Neutrophil (primary cell): ENCODE measurements at regions not wholly inside any gene's neighbourhood (a gene's known extent, or its start where the extent isn't known, plus 50 kb on each side); places are given as distances from the start of the nearest gene placed in this dataset.

Experiments
- H3K27ac ChIP-seq: fragments of 200-600 bp; sonication (generic); 2 replicates; pipeline ENCODE4 v1.5.1; 2016; ENCODE audit warnings: mild to moderate bottlenecking, moderate library complexity
- H3K27me3 ChIP-seq: fragments of 200-600 bp; sonication (generic); 2 replicates; pipeline ENCODE4 v1.6.0; 2016; ENCODE audit warnings: mild to moderate bottlenecking
- H3K36me3 ChIP-seq: fragments of 200-600 bp; sonication (generic); 2 replicates; pipeline ENCODE4 v1.5.1; 2017
- H3K4me1 ChIP-seq, 2 experiments: fragments of 200-600 bp in 1 of 2; sonication (generic) in 1 of 2; 1 replicate in 1 of 2; 2 replicates in 1 of 2; pipeline versions ENCODE4 v1.5.1 to v1.6.1; 2013 to 2016; ENCODE audit warnings: low read depth in 1 of 2, low read length in 1 of 2, mild to moderate bottlenecking in 1 of 2, moderate library complexity in 1 of 2; ENCODE audit not compliant: control insufficient read depth in 1 of 2, insufficient read depth in 1 of 2
- H3K4me3 ChIP-seq, 2 experiments: fragments of 200-600 bp in 1 of 2; sonication (generic) in 1 of 2; 1 replicate in 1 of 2; 2 replicates in 1 of 2; pipeline ENCODE4 v1.5.1; 2013 to 2016; ENCODE audit warnings: low read depth in 1 of 2, low read length in 1 of 2, mild to moderate bottlenecking in 1 of 2, moderate library complexity in 1 of 2
- H3K9me3 ChIP-seq: fragments of 200-600 bp; sonication (generic); 2 replicates; pipeline ENCODE4 v1.5.1; 2016
- TF ChIP-seq, protein P1 (sequence below): fragments of 200-600 bp; sonication (generic); IDR thresholded peaks from 2 replicates; pipeline ENCODE4 v1.5.1; 2016; ENCODE audit warnings: antibody characterized with exemption

- Histone ChIP-seq H3K27ac (no peak overlapping the region), H3K9me3 (no peaks in the 10 kb centered on the region), H3K4me1 (no peaks in the 10 kb centered on the region), H3K4me3 (no peak overlapping the region), H3K36me3 (no peaks in the 10 kb centered on the region), H3K27me3 (peaks cover 22% of the 10 kb centered on the region)
- TF ChIP-seq, protein P1, sequence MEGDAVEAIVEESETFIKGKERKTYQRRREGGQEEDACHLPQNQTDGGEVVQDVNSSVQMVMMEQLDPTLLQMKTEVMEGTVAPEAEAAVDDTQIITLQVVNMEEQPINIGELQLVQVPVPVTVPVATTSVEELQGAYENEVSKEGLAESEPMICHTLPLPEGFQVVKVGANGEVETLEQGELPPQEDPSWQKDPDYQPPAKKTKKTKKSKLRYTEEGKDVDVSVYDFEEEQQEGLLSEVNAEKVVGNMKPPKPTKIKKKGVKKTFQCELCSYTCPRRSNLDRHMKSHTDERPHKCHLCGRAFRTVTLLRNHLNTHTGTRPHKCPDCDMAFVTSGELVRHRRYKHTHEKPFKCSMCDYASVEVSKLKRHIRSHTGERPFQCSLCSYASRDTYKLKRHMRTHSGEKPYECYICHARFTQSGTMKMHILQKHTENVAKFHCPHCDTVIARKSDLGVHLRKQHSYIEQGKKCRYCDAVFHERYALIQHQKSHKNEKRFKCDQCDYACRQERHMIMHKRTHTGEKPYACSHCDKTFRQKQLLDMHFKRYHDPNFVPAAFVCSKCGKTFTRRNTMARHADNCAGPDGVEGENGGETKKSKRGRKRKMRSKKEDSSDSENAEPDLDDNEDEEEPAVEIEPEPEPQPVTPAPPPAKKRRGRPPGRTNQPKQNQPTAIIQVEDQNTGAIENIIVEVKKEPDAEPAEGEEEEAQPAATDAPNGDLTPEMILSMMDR = no peak
These were observed 177.6 kb downstream of the IGLL1 start for GRCh38 chr22:23402275-23403151.

DNA sequence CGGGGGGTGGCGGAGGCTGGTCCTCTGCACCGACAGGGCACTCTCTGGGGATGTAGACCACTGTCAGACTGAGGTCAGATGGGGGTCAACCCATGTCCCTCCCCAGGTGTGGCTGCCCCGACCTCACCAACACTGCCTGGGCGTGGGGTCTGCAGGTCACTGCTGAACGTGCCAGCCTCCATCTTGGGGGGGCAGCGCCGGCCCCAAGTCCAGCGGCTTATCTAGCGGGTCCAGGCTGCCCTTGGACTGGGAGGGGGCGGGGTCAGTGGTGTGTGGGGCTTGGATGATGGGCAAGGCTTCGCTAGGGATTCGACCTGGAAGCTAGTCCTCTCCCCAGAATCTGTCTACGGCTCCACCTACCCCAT lies 178.2 kb downstream of the IGLL1 start:
- Histone ChIP-seq H3K4me1 (no peaks in the 10 kb centered on the region), H3K27ac (no peak overlapping the region), H3K36me3 (no peaks in the 10 kb centered on the region), H3K27me3 (peaks cover 22% of the 10 kb centered on the region), H3K9me3 (no peaks in the 10 kb centered on the region), H3K4me3 (no peak overlapping the region)
- TF ChIP-seq, protein P1 = no peak

DNA sequence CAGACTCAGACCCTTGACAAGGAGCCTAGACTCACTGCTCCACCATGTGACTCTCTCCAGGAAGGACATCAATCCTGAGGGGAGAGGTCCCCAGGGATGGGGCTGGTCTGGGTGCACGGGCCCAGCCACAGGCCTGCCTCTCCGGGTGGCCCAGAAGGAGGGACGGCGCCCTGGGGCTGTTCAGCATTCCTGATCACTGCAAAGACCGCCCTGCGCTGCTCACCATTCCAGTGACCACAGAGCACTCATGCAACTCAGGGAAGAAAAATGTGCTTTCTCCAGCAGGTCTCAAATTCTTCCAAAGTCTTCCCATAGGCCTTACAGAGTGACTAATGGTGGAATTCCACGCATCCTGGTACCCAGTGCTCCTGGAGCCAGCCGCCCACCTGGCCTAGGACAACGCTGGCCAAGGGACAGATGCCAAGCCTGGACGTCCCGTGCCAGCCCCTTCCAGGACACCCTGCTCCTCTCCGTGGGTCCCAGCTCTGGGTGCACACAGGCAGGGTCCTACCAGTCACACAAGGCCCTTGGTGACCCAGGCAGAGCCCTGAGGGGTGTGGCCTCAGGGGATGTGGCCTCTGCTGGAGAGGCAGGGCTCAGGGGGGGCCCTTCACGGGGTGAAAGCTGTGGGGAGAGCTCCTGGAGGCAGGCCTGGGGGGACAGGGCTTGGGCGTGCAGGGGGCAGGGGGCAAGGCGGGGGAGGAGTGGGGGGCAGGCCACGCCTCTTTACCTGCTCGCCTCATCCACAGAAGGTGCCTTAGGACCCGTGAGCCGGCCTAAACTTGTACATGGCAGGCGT lies 178.8 kb downstream of the IGLL1 start:
- H3K27me3 ChIP-seq = peaks cover 22% of the 10 kb centered on the region

DNA sequence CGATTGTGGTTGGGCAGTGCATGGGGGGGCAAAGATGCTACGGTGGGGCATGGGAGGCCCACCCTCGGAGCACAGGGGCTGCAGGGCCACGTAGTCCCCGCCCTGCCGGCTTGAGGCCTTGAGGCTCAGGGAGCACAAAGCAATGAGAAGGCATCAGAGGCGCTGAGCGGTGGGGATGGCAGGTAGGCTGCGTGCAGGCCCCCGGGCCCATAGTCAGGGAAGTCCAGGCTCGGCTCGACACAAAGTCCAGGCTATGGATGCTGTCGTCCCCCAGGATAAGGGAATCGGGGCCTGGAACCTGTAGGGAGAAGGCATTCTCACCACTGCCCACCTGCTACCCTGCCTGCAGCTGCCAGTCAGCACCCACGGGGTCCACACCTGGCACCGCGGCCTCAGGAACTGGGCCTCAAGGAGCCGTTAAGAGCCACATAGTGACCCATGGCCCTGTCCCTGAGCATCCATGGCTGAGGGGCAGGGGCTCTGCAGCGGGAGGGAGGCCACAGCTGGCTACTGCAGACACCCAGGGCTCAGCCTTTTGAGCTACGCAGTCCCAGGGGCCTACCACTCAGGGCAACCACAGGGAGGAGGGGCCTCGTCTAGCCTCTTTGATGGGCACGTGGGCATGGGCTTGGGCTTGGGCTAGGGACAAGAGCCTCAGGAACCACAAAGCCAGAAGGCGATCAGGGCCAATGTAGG lies 179.7 kb downstream of the IGLL1 start:
- Histone ChIP-seq H3K27ac (no peak overlapping the region), H3K36me3 (no peaks in the 10 kb centered on the region), H3K4me3 (no peak overlapping the region), H3K4me1 (no peaks in the 10 kb centered on the region), H3K27me3 (peaks cover 22% of the 10 kb centered on the region), H3K9me3 (no peaks in the 10 kb centered on the region)
- TF ChIP-seq, protein P1 = no peak

More for the DNA sequence above, 178.8 kb downstream of the IGLL1 start:
- Histone ChIP-seq H3K4me1 (no peaks in the 10 kb centered on the region), H3K27ac (no peak overlapping the region), H3K36me3 (no peaks in the 10 kb centered on the region), H3K9me3 (no peaks in the 10 kb centered on the region), H3K4me3 (no peak overlapping the region)
- TF ChIP-seq, protein P1 = no peak
